HFFc6 (cell line): ENCODE measurements at regions not wholly inside any gene's neighbourhood (a gene's known extent, or its start where the extent isn't known, plus 50 kb on each side); places are given as distances from the start of the nearest gene placed in this dataset.
"Not testable (repeated sequence)": the region's sequence is repeated elsewhere in the genome, so short reads cannot be mapped to it uniquely, and the experiment has no call there.

Source experiments
- DNase-seq: peaks from one replicate; pipeline ENCODE4 v3.0.0-alpha.2; 2018
- H3K27ac Mint-ChIP-seq: 2 replicates; pipeline ENCODE4 v1.8.0; 2020; ENCODE audit warnings: mild to moderate bottlenecking, mixed read lengths
- H3K27me3 Mint-ChIP-seq: 2 replicates; pipeline ENCODE4 v1.8.0; 2021; ENCODE audit warnings: mild to moderate bottlenecking, moderate library complexity, mixed read lengths; ENCODE audit not compliant: insufficient read depth
- H3K36me3 Mint-ChIP-seq: 2 replicates; pipeline ENCODE4 v1.8.0; 2021; ENCODE audit warnings: low read depth, mixed read lengths
- H3K4me1 Mint-ChIP-seq: 2 replicates; pipeline ENCODE4 v1.8.0; 2020; ENCODE audit warnings: low read depth, mixed read lengths
- H3K4me3 Mint-ChIP-seq: 2 replicates; pipeline ENCODE4 v1.8.0; 2020; ENCODE audit warnings: mild to moderate bottlenecking, moderate library complexity, mixed read lengths
- H3K9me3 Mint-ChIP-seq: 2 replicates; pipeline ENCODE4 v1.8.0; 2020; ENCODE audit warnings: mild to moderate bottlenecking, mixed read lengths
- TF ChIP-seq, protein P1 (sequence below): fragments of 200-600 bp; sonication (generic); IDR thresholded peaks from 2 replicates; pipeline ENCODE4 v1.5.0; 2021; ENCODE audit warnings: antibody characterized with exemption, mild to moderate bottlenecking

DNA sequence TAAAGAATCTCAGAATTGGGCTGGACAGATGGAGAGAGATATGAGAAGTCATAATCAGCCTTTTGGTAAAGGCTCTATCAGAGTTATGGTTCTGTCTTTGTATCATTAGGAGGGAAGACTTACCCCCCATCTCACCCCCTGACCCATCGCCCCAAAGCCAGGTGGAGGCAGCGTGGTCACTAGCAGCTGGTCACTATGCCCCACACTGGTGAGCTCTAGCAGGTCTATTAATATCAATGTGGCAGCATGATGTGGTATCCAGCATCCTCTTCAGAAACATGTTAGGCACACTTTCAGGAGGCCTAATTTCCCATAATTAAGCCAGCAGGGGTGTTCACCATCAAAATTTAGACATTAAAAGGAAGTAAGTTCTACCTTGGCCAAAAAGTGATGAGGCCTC is 183.8 kb upstream of the COX10 start:
- no peaks in the 10 kb centered on the region for H3K36me3 Mint-ChIP-seq
- H3K9me3 Mint-ChIP-seq: no peaks in the 10 kb centered on the region
- TF ChIP-seq, protein P1, sequence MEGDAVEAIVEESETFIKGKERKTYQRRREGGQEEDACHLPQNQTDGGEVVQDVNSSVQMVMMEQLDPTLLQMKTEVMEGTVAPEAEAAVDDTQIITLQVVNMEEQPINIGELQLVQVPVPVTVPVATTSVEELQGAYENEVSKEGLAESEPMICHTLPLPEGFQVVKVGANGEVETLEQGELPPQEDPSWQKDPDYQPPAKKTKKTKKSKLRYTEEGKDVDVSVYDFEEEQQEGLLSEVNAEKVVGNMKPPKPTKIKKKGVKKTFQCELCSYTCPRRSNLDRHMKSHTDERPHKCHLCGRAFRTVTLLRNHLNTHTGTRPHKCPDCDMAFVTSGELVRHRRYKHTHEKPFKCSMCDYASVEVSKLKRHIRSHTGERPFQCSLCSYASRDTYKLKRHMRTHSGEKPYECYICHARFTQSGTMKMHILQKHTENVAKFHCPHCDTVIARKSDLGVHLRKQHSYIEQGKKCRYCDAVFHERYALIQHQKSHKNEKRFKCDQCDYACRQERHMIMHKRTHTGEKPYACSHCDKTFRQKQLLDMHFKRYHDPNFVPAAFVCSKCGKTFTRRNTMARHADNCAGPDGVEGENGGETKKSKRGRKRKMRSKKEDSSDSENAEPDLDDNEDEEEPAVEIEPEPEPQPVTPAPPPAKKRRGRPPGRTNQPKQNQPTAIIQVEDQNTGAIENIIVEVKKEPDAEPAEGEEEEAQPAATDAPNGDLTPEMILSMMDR: no peak
- no peak overlapping the region for H3K27ac Mint-ChIP-seq
- H3K4me1 Mint-ChIP-seq: peaks cover 20% of the 10 kb centered on the region
- H3K27me3 Mint-ChIP-seq: peaks cover 2% of the 10 kb centered on the region; the same call in 1 of the 2 replicates
- H3K4me3 Mint-ChIP-seq: no peak overlapping the region
- no peak for DNase-seq

DNA sequence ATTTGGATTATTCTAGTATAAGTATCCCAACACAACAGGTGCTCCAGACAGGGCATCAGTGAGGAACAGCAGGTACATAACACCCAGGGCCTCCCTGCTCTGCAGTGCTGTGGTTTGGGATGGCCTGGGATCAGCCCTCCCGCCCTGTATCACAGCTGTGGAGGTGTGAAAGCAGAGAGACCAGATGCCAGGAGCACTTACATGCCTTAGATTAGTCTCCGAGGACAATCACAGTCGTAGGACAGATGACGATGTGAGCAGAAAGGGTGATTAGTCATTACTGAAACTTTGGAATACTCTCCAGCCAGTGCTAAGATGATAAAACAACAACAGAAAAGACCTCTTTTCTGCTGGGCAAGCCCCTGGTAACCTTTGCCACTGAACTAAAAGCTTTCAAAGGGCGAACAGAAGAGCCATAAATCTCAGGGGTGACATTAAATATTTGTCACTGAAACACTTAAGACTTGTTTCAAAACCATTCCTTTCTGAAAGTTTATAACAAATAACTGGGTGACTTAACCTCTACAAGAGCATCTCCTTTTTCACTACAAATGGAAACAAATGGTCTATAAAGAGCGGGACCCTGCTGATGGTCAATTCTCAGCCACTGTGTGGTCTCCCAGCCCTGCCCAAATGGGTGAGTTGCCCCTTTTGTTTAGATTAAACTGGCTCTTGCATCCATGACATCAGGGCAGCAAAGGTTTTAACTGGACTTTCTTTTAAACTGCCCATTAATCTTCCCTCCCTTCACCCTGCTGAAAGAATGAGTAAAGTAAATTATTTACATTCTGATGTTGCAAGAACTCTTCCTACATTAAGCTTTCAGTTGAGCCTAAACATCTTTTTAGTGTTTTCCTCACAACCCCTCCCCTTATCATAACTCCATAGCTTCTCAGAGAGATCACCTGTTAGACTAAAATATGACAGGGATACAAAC is 183.1 kb upstream of the COX10 start:
- peaks cover 2% of the 10 kb centered on the region; the same call in 1 of the 2 replicates for H3K27me3 Mint-ChIP-seq
- peak; percentile 1 for DNase-seq
- H3K36me3 Mint-ChIP-seq: no peaks in the 10 kb centered on the region
- TF ChIP-seq, protein P1: no peak
- H3K4me1 Mint-ChIP-seq: peaks cover 20% of the 10 kb centered on the region
- H3K27ac Mint-ChIP-seq: no peak overlapping the region
- no peak overlapping the region for H3K4me3 Mint-ChIP-seq
- no peaks in the 10 kb centered on the region for H3K9me3 Mint-ChIP-seq

DNA sequence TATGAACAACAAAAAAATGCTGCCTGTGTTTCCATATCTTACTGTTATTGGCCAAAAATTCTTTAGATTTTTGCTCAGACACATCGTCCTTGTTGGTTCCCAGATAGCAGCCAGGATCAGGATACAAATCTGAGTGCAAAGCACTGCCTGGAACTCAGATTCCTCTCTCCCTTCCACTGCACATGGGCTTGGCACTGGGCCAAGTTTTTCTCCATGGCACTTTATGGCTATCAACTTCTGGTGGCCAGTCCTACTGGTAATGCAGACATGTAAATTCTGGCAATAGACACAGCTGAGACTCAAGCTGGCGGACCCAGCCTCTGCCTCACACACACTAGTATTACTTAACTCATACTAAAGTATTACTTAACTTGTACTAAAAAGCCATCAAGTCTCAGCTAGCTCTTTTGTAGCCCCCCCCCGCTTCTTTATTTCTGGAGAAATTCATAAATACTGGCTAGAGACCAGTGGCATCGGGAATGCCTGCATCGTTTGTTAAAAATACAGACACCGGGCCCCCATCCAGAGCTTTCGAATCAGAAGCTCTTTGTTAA is 181.2 kb upstream of the COX10 start:
- Mint-ChIP-seq H3K36me3 (no peaks in the 10 kb centered on the region), H3K9me3 (no peaks in the 10 kb centered on the region), H3K4me1 (peaks cover 20% of the 10 kb centered on the region), H3K27ac (no peak overlapping the region), H3K27me3 (peaks cover 2% of the 10 kb centered on the region; the same call in 1 of the 2 replicates), H3K4me3 (no peak overlapping the region)
- DNase-seq: no peak
- TF ChIP-seq, protein P1: no peak

GRCh38 chr17:13908971-13909370 is 160.3 kb upstream of the COX10 start:
- not testable (repeated sequence) for DNase-seq, H3K27me3 Mint-ChIP-seq, H3K4me3 Mint-ChIP-seq, H3K4me1 Mint-ChIP-seq, H3K9me3 Mint-ChIP-seq, H3K36me3 Mint-ChIP-seq, H3K27ac Mint-ChIP-seq

GRCh38 chr17:13909901-13910519 is 159.3 kb upstream of the COX10 start:
- Mint-ChIP-seq H3K4me1 (no peaks in the 10 kb centered on the region), H3K36me3 (no peaks in the 10 kb centered on the region), H3K27ac (no peak overlapping the region), H3K4me3 (no peak overlapping the region), H3K9me3 (no peaks in the 10 kb centered on the region), H3K27me3 (no peaks in the 10 kb centered on the region)
- TF ChIP-seq, protein P1: peak; percentile 26; the same call in 1 of the 2 replicates
- DNase-seq: no peak
